Smooth muscle cell (in vitro differentiated cells): ENCODE measurements at regions not wholly inside any gene's neighbourhood (a gene's known extent, or its start where the extent isn't known, plus 50 kb on each side); places are given as distances from the start of the nearest gene placed in this dataset.

ENCODE experiments used
- DNase-seq: peaks from one replicate; lab custom pipeline; 2025; ENCODE audit not compliant: unreplicated experiment; lab: John Stamatoyannopoulos, UW
- H2AFZ ChIP-seq: fragments of 200-600 bp; sonication (generic); 2 replicates; pipeline ENCODE4 v1.6.0; 2016; ENCODE audit warnings: antibody characterized with exemption, low read depth, mild to moderate bottlenecking
- H3F3A ChIP-seq: fragments of 200-600 bp; sonication (generic); 2 replicates; pipeline ENCODE4 v1.6.0; 2017; ENCODE audit warnings: antibody characterized with exemption, low read depth
- H3K27ac ChIP-seq: fragments of 200-600 bp; sonication (generic); 2 replicates; pipeline ENCODE4 v1.5.1; 2016; ENCODE audit warnings: low read depth, mild to moderate bottlenecking
- H3K27me3 ChIP-seq: fragments of 200-600 bp; sonication (generic); 2 replicates; pipeline ENCODE4 v1.6.1; 2016; ENCODE audit warnings: low read depth, mild to moderate bottlenecking
- H3K36me3 ChIP-seq: fragments of 200-600 bp; sonication (generic); 2 replicates; pipeline ENCODE4 v1.5.1; 2016; ENCODE audit warnings: low read depth
- H3K4me1 ChIP-seq: fragments of 200-600 bp; sonication (generic); 2 replicates; pipeline ENCODE4 v1.5.1; 2016; ENCODE audit warnings: low read depth
- H3K4me2 ChIP-seq: fragments of 200-600 bp; sonication (generic); 2 replicates; pipeline ENCODE4 v1.6.0; 2016; ENCODE audit warnings: mild to moderate bottlenecking
- H3K4me3 ChIP-seq: fragments of 200-600 bp; sonication (generic); 2 replicates; pipeline ENCODE4 v1.5.1; 2016; ENCODE audit warnings: mild to moderate bottlenecking
- H3K79me2 ChIP-seq: fragments of 200-600 bp; sonication (generic); 2 replicates; pipeline ENCODE4 v1.6.0; 2016; ENCODE audit warnings: low read depth, mild to moderate bottlenecking
- H3K9ac ChIP-seq: fragments of 200-600 bp; sonication (generic); 2 replicates; pipeline ENCODE4 v1.6.0; 2016; ENCODE audit warnings: low read depth
- H3K9me3 ChIP-seq: fragments of 200-600 bp; sonication (generic); replicated peaks from 2 replicates; pipeline ENCODE4 v1.5.1; 2016; ENCODE audit warnings: low read depth
- H4K20me1 ChIP-seq: fragments of 200-600 bp; sonication (generic); 2 replicates; pipeline ENCODE4 v1.6.0; 2016; ENCODE audit warnings: low read depth
- WGBS: methylation state at CpG from one replicate; pipeline ENCODE4 v1.1.7; 2016; ENCODE audit warnings: low lambda C conversion rate; 5-methylcytosine and 5-hydroxymethylcytosine counted together
- TF ChIP-seq, protein P1 (sequence below): fragments of 200-600 bp; sonication (generic); IDR thresholded peaks from 2 replicates; pipeline ENCODE4 v1.5.1; 2017; ENCODE audit warnings: borderline replicate concordance, mild to moderate bottlenecking, antibody characterized with exemption; ENCODE audit not compliant: insufficient read depth, poor library complexity, severe bottlenecking

GRCh38 chr14:38339696-38340095 lies 83.8 kb upstream of the CLEC14A start:
- no peak overlapping the region for H3K4me3 ChIP-seq
- 82% methylated on average over 1 of the region's 1 CpG for WGBS
- no peak for DNase-seq
- no peak overlapping the region for H2AFZ ChIP-seq
- no peaks in the 10 kb centered on the region for H3K4me1 ChIP-seq
- H3K36me3 ChIP-seq, result no peaks in the 10 kb centered on the region
- TF ChIP-seq, protein P1, sequence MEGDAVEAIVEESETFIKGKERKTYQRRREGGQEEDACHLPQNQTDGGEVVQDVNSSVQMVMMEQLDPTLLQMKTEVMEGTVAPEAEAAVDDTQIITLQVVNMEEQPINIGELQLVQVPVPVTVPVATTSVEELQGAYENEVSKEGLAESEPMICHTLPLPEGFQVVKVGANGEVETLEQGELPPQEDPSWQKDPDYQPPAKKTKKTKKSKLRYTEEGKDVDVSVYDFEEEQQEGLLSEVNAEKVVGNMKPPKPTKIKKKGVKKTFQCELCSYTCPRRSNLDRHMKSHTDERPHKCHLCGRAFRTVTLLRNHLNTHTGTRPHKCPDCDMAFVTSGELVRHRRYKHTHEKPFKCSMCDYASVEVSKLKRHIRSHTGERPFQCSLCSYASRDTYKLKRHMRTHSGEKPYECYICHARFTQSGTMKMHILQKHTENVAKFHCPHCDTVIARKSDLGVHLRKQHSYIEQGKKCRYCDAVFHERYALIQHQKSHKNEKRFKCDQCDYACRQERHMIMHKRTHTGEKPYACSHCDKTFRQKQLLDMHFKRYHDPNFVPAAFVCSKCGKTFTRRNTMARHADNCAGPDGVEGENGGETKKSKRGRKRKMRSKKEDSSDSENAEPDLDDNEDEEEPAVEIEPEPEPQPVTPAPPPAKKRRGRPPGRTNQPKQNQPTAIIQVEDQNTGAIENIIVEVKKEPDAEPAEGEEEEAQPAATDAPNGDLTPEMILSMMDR, result no peak
- no peaks in the 10 kb centered on the region for H4K20me1 ChIP-seq
- no peaks in the 10 kb centered on the region for H3K9me3 ChIP-seq
- no peak overlapping the region for H3K4me2 ChIP-seq
- no peak overlapping the region for H3K27ac ChIP-seq
- no peaks in the 10 kb centered on the region for H3F3A ChIP-seq
- no peak overlapping the region for H3K9ac ChIP-seq
- no peaks in the 10 kb centered on the region for H3K79me2 ChIP-seq
- H3K27me3 ChIP-seq, result no peaks in the 10 kb centered on the region

- Histone ChIP-seq H3K4me2 (no peak overlapping the region), H3K4me1 (no peaks in the 10 kb centered on the region), H3K27ac (no peak overlapping the region), H3K36me3 (no peaks in the 10 kb centered on the region), H3K4me3 (no peak overlapping the region), H4K20me1 (no peaks in the 10 kb centered on the region), H3K9ac (no peak overlapping the region), H2AFZ (no peak overlapping the region), H3F3A (no peaks in the 10 kb centered on the region), H3K79me2 (no peaks in the 10 kb centered on the region), H3K9me3 (no peaks in the 10 kb centered on the region), H3K27me3 (no peaks in the 10 kb centered on the region)
- DNase-seq, result no peak
- TF ChIP-seq, protein P1, result no peak
These were observed 80.4 kb upstream of the CLEC14A start for GRCh38 chr14:38336298-38336697.

GRCh38 chr14:38330275-38330674 lies 74.4 kb upstream of the CLEC14A start:
- Histone ChIP-seq H3K4me3 (no peak overlapping the region), H3K9ac (no peak overlapping the region), H3K9me3 (no peaks in the 10 kb centered on the region), H2AFZ (no peak overlapping the region), H3K79me2 (no peaks in the 10 kb centered on the region), H3K27me3 (no peaks in the 10 kb centered on the region), H4K20me1 (no peaks in the 10 kb centered on the region), H3K4me1 (no peaks in the 10 kb centered on the region), H3K36me3 (no peaks in the 10 kb centered on the region), H3K27ac (no peak overlapping the region), H3F3A (no peaks in the 10 kb centered on the region), H3K4me2 (no peak overlapping the region)
- DNase-seq, result no peak
- TF ChIP-seq, protein P1, result no peak
- 83% methylated on average over 2 of the region's 2 CpGs for WGBS

GRCh38 chr14:38329246-38329645 lies 73.4 kb upstream of the CLEC14A start:
- DNase-seq, result no peak
- no peaks in the 10 kb centered on the region for H3F3A ChIP-seq
- no peaks in the 10 kb centered on the region for H3K79me2 ChIP-seq
- H3K36me3 ChIP-seq, result no peaks in the 10 kb centered on the region
- H3K9me3 ChIP-seq, result no peaks in the 10 kb centered on the region
- WGBS, result 89% methylated on average over 1 of the region's 1 CpG
- no peaks in the 10 kb centered on the region for H3K27me3 ChIP-seq
- no peaks in the 10 kb centered on the region for H4K20me1 ChIP-seq
- no peak overlapping the region for H3K27ac ChIP-seq
- H3K4me1 ChIP-seq, result no peaks in the 10 kb centered on the region
- no peak overlapping the region for H3K4me2 ChIP-seq
- TF ChIP-seq, protein P1, result no peak
- H3K9ac ChIP-seq, result no peak overlapping the region
- no peak overlapping the region for H3K4me3 ChIP-seq
- no peak overlapping the region for H2AFZ ChIP-seq
